HG02571 (cell line): ENCODE measurements at regions not wholly inside any gene's neighbourhood (a gene's known extent, or its start where the extent isn't known, plus 50 kb on each side); places are given as distances from the start of the nearest gene placed in this dataset.

Experiments
- ATAC-seq: cut with Tn5 transposase; IDR thresholded peaks from one replicate; pipeline ENCODE4 v1.9.1; 2021; ENCODE audit warnings: mild to moderate bottlenecking, moderate library complexity; ENCODE audit not compliant: unreplicated experiment

DNA sequence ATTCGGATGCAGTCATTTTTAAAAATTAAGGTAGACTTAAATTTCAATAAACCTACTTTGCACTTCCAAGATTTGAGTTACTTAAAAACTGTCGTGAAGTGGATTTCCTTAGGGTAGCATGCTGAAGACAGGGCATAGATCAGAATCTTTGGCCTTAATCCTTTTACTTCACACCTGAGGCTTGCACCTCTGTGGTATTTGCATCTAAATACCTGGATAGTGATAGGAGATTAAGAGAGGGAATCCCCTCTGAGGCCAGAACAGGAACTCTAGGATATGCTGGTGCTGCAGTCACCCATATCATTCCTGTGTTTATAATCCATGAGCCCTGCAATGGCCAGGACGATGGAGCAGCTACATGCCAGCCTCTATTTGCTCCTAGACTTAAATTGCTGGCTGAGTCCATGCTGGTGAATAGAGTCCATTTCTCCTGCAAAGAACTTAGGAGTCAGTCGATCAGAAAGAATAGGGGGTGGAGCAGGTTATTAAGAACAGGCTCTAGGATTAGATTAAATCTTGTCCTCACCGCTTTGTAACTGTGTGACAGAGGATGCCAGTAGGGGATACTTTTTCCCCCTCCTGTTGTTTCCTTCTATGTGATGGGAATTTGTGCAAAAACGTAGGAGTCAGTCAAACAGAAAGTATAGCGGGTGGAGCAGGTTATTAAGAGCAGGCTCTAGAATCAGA, 333.6 kb downstream of the DUSP10 start:
- no peak for ATAC-seq

DNA sequence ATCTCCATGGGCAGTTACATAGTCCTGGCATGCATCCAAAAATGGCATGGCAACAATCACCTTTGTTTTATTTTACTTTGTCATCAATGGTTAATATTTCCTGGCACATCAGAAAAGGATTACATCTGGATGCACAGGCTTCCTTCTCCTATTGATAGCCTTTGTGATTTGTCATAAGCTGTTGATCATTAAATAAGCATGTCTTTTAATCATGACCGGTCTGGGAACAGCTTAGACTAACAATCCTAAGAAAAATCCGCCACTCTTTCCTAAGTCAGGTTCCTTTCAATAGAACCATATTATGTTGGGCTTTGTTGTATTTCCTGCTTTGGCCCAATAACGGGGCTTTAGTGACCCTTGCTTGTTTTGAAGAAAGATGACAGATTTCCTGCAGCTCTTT, 330.6 kb downstream of the DUSP10 start:
- ATAC-seq, result no peak

DNA sequence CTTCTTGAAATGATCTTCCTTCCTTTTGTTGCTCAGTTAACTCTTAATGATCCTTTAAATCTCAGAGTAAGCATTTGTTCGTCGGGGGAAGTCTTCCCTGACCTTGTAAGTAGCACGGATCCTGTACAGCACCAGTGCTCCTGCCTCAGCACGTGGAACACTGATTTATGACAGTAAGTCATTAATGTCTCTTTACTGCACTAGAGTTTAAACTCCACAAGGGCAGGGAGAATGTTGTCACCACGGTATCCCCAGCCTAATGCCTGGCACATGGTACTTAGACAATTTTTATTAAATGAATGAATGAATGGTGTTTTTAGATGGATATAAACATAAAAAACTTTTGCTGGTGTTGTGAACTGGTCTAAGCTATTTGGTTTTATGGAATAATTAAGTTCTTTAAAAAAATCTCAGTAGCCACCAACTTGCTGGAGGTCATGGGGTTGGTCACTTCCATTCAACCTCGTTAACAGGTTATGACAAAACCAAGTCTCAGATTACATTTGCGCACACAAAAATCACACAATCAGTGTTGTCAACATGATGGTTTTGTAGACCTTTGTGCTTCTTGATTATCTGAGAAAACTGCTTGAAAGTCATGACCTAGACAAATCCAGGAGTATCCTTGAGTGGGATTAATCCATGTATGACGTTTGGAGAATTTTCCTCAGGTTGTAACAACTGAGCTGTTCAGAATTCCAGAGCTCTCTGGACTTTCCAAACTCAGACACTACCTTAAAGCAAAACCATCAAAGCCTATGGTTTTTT, 326.9 kb downstream of the DUSP10 start:
- no peak for ATAC-seq

DNA sequence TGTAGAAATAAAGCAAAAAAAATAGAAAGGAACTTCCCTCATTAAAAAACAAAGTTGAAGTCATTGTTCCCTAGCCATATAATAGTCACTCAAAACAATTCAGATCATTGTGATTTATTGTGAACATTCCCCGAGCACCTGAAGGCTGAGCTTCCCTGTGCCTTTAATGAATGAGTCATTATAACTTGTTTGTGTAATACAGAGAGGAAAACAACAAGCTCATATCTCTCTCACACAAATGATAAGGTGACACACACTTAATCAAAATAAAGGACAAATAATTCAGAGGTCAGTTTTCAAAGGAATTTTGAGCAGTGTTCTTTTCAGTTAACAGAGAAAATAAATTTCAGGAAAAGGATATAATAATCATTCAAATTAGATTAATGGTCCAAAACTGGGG, 326.2 kb downstream of the DUSP10 start:
- ATAC-seq, result no peak

DNA sequence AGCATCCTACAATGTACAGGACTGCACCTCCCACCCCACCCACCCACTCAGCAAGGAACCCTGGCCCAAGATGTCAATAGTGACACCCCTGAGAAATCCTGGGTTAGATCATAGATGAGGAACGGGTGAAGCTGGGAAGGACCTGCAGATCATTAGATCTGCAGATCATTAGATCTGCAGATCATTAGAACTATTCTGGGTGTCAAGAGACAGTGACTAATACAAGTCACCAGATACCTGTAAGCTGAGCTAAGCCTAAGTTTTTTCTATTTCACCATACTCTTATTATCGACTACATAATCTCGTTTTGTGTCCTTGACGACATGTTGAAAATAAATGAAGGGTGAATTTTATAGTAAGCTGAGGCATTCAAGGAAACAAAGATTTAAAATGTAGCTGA, 325.7 kb downstream of the DUSP10 start:
- no peak for ATAC-seq

DNA sequence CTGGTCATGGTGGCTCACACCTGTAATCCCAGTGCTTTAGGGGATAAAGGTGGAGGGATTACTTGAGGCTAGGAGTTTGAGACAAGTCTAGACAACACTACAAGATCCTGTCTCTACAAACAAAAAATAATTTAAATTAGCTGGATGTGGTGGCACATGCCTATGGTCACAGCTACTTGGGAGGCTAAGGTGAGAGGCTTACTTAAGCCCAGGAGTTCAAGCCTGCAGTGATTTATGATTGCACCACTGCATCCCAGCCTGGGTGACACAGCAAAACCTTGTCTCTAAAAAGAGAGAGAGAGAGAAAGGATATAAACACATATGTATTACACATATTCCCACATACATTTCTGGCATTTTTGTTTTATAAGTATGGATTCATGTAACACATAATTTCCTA, 325.2 kb downstream of the DUSP10 start:
- ATAC-seq, result no peak

DNA sequence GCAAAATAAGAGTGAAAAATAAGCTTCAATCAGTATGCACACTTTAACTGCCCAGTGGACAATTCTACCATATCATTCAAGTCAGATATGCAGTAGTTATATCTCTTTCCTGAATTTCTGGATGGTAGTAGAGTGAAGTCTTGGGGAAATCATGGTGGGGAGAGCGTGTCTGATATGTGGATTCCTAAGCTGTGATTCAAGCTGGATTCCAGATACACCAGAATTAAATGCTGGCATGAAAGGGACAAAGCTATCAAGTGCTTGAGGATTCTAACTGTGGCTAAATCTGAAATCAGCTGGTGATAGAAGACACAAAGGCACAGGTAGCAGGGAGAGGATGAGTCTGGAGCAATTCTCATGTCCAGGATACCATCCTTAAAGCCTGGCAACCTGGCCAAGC, 323.5 kb downstream of the DUSP10 start:
- no peak for ATAC-seq

DNA sequence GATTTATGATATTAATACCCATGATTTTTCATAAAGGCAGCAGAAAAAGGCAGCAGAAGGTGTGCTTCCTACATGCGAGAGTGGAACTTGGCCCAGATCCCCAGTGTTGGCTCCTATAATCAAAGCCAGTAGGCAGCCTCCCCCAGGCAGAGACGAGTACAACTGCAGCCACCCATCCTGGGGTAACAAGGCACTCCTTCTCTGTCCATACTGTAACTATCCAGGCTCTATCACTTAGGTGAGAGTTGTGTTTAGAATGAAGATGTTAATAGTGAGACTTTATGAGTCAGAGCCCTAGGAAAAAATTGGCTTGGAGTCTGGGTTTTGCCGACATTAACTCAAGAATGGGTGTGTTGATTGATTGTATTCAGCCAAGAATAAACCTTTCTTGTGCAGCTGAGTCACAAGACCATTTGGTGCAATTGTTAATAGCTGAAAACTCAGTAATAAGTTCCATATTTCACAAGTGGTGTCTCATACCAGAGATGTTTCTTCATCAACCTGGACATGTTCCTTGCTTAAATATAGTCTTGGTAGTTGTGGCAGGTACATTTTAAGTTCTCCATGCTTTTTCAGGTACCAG, 322.3 kb downstream of the DUSP10 start:
- no peak for ATAC-seq

DNA sequence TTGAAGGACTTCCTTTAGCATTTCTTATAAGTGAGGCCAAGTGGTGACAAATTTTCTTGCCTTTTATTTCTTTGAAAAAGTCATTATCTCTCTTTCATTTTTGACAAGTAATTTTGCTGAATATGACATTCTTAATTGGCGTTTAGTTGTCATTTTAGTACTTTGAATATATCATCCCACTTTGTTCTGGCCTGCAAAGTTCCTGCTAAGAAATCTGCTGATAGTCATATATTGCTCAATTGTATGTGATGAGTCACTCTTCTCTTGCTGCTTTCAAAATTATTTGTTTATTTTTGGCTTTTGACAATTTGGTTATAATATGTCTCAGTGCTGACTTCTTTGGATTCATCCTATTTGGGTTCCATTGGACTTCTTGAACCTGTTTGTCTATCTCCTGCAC, 312.6 kb downstream of the DUSP10 start:
- ATAC-seq, result no peak

DNA sequence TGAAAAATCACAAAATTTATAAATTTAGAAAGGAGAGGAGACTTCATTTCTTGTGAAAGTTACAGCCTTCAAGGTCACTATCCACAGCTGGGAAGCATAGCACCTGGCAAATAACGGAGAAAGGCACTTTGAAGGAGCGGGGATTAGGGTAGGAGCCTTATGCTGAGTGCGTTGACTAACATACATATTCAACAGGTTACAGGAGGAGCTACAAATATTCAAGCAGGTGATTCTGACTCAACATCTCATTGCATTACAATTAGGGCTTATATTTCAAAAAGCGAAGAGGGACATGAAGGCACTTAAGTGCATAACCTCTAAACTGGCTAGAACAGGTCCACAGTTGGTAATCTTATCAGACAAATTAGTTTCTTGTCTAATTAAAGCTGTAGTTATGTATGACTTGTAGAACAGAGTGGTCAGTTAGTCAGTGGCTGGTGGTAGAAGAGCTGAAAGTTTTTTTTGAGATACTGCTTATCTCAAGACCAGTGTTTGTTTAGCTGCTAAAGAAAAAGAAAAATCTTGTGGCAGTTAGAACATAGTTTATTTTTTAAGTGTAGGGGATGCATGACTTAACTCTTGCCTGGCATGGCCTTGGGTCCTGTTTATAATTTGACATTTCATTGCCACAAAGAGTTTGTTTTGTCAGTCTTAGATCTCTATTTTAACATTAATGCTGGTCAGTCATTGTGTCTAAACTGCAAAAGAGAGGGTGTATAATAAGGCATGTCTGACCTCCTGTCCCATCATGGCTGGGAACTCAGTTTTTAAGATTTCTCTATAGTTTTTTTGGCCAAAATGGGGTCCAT, 311.5 kb downstream of the DUSP10 start:
- no peak for ATAC-seq

DNA sequence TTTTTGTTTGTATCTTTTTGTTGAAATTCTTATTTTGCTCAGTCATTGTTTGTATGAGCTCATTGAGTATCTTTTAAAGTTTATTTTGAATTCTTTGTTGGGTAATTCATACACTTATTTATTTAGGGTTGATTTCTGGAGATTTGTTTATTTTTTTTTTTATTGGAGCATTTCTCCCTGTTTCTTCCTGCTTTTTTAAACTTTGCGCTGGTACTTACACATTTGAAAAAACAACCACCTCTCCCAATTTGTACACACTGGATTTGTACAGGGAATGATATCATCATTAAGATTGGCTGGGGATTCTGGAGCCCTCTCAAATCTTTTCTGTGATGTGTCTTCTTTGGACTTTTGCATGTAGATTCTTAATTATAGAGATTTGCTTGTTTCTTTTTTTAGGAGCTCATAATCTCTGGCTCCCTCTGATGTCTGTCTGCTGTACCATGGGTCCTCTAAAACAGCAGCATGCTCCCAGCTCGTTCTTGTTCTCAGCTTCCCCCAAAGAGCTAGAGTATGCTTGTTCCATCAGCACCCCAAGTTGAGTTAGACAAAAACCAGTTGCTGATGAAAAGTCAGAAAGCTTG, 310.7 kb downstream of the DUSP10 start:
- ATAC-seq, result no peak

DNA sequence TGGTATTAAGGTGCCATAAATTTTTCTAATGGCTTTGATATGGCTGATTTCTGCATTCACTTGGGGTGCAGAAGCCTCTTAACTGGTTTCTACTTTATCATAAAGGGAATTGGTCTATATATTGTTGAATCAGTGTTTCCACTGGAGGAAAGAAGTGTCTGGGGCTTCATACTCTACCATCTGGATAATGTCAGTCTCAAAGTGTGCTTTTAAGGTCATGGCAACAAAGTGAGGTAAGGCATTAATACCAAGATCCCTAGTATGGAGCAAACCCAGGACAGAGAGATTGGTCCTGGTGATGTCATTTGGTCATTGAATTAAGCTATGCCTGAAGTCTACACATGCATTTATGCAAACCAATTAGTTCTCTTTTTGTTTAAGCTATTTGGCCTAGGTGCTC, 309.9 kb downstream of the DUSP10 start:
- no peak for ATAC-seq

DNA sequence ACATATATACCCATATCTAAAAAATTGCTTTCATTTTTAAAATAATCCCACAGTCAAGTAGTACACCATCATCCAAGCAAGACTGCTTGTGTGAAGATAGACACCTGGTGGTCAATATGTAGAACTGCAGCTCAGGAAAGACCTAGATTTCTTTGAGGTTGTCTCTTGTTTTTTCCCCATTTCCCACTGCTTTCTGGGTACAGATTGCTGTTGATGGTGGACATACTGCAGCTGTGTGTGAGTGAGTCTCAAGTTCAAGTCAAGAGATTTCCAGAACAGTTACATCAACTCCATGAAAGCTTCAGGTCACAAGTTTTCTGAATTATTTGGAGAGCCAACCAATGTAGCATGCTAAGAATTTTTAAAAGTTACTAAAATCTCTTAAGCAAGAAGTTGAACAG, 306.4 kb downstream of the DUSP10 start:
- no peak for ATAC-seq

DNA sequence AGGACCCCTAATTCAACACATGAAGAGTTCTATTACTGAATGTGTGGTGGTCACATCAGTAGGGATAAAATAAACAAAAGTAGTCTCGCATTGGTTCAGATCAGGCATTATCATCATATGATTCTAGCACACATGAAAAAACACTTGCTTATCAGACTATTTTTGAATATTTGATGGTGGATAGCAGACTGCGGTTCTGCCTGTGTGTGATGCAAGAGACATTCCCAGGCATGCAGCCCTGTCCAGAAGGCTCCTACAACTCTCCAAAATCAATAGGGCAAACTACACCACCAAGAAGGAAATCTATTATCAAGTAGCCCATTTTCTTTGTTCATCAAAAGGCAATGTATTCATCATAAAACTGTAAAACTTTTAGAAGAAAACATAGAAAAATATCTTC, 304.7 kb downstream of the DUSP10 start:
- ATAC-seq, result no peak

DNA sequence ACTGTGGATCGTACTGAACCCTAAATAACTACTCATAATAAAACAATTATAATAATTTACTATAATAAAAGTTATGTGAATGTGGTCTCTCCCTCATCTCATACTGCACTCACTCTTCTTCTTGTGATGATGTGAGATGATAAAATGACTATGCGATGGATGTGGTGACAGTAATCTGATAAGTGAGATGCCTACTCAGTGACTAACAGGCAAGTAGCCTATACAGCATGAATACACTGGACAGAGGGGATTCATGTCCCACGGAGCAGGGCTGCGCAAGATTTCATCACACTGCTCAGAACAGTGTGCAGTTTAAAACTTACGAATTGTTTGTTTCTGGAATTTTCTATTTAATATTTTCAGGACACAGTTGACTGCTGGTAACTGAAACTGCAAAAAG, 304.0 kb downstream of the DUSP10 start:
- no peak for ATAC-seq

DNA sequence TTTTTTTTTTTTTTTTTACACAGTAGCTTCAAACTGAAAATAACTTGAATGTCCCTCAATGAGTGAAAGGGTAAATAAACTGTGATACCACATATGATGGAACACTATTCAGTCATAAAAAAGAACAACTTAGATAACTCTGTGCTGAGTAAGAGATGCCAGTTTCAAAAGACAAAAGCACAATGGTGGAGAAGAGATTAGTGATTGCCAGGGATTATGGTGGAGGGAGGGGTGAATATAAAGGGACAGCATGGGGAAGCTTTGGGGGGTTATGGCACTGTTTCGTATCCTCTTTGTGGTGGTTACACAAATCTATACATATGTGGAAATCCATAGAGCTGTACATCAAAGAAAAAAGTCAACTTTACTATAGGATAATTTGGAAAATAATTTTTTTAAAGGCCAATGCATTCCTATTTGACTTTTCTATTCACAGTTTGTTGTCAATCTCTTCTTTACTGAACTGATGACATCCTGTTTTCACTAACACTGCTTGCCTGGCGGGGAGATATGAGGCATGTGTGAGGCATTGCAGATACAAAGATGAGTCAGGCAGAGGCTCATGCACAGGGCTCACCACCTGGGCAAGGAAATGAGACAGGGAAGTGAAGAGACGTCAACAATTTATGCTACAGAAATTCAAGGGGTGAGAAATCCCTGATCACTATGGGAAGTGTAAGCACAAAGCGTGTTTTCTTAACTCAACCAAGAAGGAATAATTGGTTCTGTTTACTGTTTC, 302.7 kb downstream of the DUSP10 start:
- ATAC-seq, result peak; percentile 82

DNA sequence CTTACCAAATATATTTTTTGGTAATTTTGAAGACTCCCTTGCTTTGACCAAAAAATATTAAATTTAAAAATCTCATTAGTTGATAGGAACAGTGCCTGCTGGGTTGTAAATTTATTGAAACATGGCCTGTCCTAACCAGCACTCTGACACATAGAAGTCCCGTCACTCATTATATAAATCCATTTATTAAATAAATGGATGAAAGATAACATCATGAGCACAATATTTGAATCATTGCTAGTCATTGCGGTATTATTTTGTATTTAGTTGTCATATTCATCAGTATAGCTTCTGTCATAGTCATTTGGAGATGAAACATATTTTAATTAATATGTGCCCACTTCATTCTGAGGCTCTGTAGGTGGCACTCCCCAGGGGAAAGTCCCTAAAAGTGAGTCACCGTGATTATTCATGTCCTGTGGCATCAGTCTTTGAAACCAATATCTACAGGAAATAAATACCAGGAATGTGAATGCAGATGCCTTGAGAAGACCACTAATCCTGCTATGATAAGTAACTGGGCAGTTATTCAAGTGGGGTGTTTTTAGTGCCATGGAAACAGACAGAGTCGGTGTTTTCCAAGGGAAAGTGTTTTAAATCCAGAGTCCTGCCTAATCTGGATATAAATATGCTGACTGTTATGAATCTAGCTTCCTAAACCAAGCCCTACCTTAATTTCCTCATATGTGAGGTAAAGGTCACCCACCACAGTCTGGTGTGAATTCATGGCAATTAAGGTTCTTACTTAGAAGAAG, 302.0 kb downstream of the DUSP10 start:
- ATAC-seq, result no peak

DNA sequence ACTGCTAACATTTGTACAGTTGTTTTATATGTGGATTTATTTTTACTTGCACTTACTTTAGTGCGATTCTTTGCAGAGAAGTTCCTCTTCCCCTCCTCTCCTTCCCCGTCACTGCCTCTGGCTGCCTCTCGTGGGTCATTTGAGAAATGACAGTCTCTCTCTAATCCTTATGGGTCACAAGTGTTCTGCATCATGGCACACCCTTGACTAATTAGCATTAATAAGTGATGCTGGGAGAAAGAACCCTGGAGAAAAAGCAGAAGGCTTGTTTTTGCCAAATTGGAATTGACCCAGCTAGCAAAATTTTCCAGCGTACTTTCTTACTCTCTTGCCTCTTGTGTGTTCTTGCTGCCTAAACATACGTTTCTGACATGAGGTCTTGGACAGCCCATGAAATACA, 301.2 kb downstream of the DUSP10 start:
- ATAC-seq, result no peak

DNA sequence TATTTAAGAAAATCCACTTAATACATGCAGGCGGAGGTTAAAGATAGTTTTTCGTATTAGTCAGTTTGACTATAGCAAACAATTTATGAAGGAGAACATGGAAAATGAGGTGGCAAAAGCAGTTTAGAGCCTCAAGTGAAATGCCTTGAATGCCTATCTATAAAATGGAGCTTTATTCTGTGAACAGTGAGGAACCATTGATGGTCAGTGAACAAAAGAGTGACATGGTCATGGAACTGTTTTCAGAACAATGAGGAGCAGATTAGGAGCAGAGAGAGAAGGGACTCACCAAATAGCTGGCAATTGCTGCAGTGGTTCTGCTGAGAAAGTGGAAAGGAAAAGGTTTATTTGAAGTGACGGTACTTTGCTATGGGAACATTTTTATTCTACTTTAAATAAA, 299.8 kb downstream of the DUSP10 start:
- ATAC-seq, result no peak

DNA sequence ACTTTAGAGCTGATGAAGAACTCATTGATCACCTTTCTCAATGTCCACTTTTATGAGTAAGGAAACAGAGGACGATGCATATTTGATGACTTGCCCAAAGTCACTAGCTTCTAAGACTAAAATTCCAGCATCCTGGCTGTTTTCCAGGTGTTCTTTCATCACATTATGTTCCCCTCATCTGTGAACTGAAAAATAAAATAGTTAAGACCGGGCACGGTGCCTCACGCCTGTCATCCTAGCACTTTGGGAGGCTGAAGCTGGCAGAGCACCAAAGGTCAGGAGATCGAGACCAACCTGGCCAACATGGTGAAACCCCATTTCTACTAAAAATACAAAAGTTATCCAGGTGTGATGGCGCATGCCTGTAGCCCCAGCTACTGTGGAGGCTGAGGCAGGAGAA, 297.5 kb downstream of the DUSP10 start:
- no peak for ATAC-seq
